ENCODE measurements at regions not wholly inside any gene's neighbourhood (a gene's known extent, or its start where the extent isn't known, plus 50 kb on each side); places are given as distances from the start of the nearest gene placed in this dataset.
"Not testable (repeated sequence)": the region's sequence is repeated elsewhere in the genome, so short reads cannot be mapped to it uniquely, and the experiment has no call there.

GRCh38 chr3:59180006-59180405 lies 130.2 kb upstream of the CFAP20DC start:
- DNase-seq (ENCODE audit: insufficient read length, low spot score) (no peak), FAIRE-seq (no peak)
- no peak for TF ChIP-seq PAX5 (IDR thresholded peaks at IDR 0.05; ENCODE audit: insufficient read depth, low read length, severe bottlenecking)
- no peak for TF ChIP-seq TAF1 (IDR thresholded peaks at IDR 0.05; ENCODE audit: low read depth, low read length)
- no peak for TF ChIP-seq SPI1 (IDR thresholded peaks at IDR 0.05; ENCODE audit: low read depth, low read length)
- TF ChIP-seq POLR2AphosphoS5 (IDR thresholded peaks at IDR 0.05; ENCODE audit: low read depth, low read length): no peak
- no peak for TF ChIP-seq POLR2A (IDR thresholded peaks at IDR 0.05; ENCODE audit: low read depth, low read length)
- no peak for TF ChIP-seq POU2F2 (IDR thresholded peaks at IDR 0.05; ENCODE audit: low read depth, low read length)

GRCh38 chr3:59178698-59179097 lies 128.9 kb upstream of the CFAP20DC start:
- DNase-seq (ENCODE audit: insufficient read length, low spot score) (no peak), FAIRE-seq (no peak)
- TF ChIP-seq POLR2A (IDR thresholded peaks at IDR 0.05; ENCODE audit: low read depth, low read length) (no peak), SPI1 (IDR thresholded peaks at IDR 0.05; ENCODE audit: low read depth, low read length) (no peak)

GRCh38 chr3:59171491-59171890 lies 121.7 kb upstream of the CFAP20DC start:
- FAIRE-seq: no peak

GRCh38 chr3:59170166-59170565 lies 120.3 kb upstream of the CFAP20DC start:
- not testable (repeated sequence) for DNase-seq (ENCODE audit: insufficient read length, low spot score); FAIRE-seq

More at GRCh38 chr3:59171491-59171890, 121.7 kb upstream of the CFAP20DC start:
- TF ChIP-seq TAF1 (IDR thresholded peaks at IDR 0.05; ENCODE audit: low read depth, low read length) (no peak), POU2F2 (IDR thresholded peaks at IDR 0.05; ENCODE audit: low read depth, low read length) (no peak), POLR2AphosphoS5 (IDR thresholded peaks at IDR 0.05; ENCODE audit: low read depth, low read length) (no peak), POLR2A (IDR thresholded peaks at IDR 0.05; ENCODE audit: low read depth, low read length) (no peak), SPI1 (IDR thresholded peaks at IDR 0.05; ENCODE audit: low read depth, low read length) (no peak), PAX5 (IDR thresholded peaks at IDR 0.05; ENCODE audit: insufficient read depth, low read length, severe bottlenecking) (no peak)
- no peak for DNase-seq (ENCODE audit: insufficient read length, low spot score)

- TF ChIP-seq TAF1 (IDR thresholded peaks at IDR 0.05; ENCODE audit: low read depth, low read length) (no peak), SPI1 (IDR thresholded peaks at IDR 0.05; ENCODE audit: low read depth, low read length) (no peak), POU2F2 (IDR thresholded peaks at IDR 0.05; ENCODE audit: low read depth, low read length) (no peak), PAX5 (IDR thresholded peaks at IDR 0.05; ENCODE audit: insufficient read depth, low read length, severe bottlenecking) (no peak)
- no peak for DNase-seq (ENCODE audit: insufficient read length, low spot score)
- no peak for FAIRE-seq
Measured at GRCh38 chr3:59167756-59168155, 117.9 kb upstream of the CFAP20DC start.

GRCh38 chr3:59163953-59164352 lies 114.1 kb upstream of the CFAP20DC start:
- TF ChIP-seq POLR2AphosphoS5 (IDR thresholded peaks at IDR 0.05; ENCODE audit: low read depth, low read length) (no peak), SPI1 (IDR thresholded peaks at IDR 0.05; ENCODE audit: low read depth, low read length) (no peak), POLR2A (IDR thresholded peaks at IDR 0.05; ENCODE audit: low read depth, low read length) (no peak), TAF1 (IDR thresholded peaks at IDR 0.05; ENCODE audit: low read depth, low read length) (no peak), POU2F2 (IDR thresholded peaks at IDR 0.05; ENCODE audit: low read depth, low read length) (no peak), PAX5 (IDR thresholded peaks at IDR 0.05; ENCODE audit: insufficient read depth, low read length, severe bottlenecking) (no peak)
- no peak for FAIRE-seq

GRCh38 chr3:59161048-59161447 lies 111.2 kb upstream of the CFAP20DC start:
- DNase-seq (ENCODE audit: insufficient read length, low spot score): no peak
- TF ChIP-seq TAF1 (IDR thresholded peaks at IDR 0.05; ENCODE audit: low read depth, low read length) (no peak), PAX5 (IDR thresholded peaks at IDR 0.05; ENCODE audit: insufficient read depth, low read length, severe bottlenecking) (no peak), POLR2AphosphoS5 (IDR thresholded peaks at IDR 0.05; ENCODE audit: low read depth, low read length) (no peak), SPI1 (IDR thresholded peaks at IDR 0.05; ENCODE audit: low read depth, low read length) (no peak), POU2F2 (IDR thresholded peaks at IDR 0.05; ENCODE audit: low read depth, low read length) (no peak), POLR2A (IDR thresholded peaks at IDR 0.05; ENCODE audit: low read depth, low read length) (no peak)
- FAIRE-seq: no peak

More at GRCh38 chr3:59163953-59164352, 114.1 kb upstream of the CFAP20DC start:
- DNase-seq (ENCODE audit: insufficient read length, low spot score): no peak

GRCh38 chr3:59160133-59160746 lies 110.4 kb upstream of the CFAP20DC start:
- FAIRE-seq: no peak
- TF ChIP-seq POLR2A (IDR thresholded peaks at IDR 0.05; ENCODE audit: low read depth, low read length) (no peak), TAF1 (IDR thresholded peaks at IDR 0.05; ENCODE audit: low read depth, low read length) (no peak), POLR2AphosphoS5 (IDR thresholded peaks at IDR 0.05; ENCODE audit: low read depth, low read length) (no peak), POU2F2 (IDR thresholded peaks at IDR 0.05; ENCODE audit: low read depth, low read length) (no peak), SPI1 (IDR thresholded peaks at IDR 0.05; ENCODE audit: low read depth, low read length) (no peak), PAX5 (IDR thresholded peaks at IDR 0.05; ENCODE audit: insufficient read depth, low read length, severe bottlenecking) (no peak)
- DNase-seq (ENCODE audit: insufficient read length, low spot score): no peak

GRCh38 chr3:59153648-59154047 lies 103.8 kb upstream of the CFAP20DC start:
- no peak for TF ChIP-seq POLR2A (IDR thresholded peaks at IDR 0.05; ENCODE audit: low read depth, low read length)
- no peak for TF ChIP-seq POU2F2 (IDR thresholded peaks at IDR 0.05; ENCODE audit: low read depth, low read length)
- no peak for TF ChIP-seq TAF1 (IDR thresholded peaks at IDR 0.05; ENCODE audit: low read depth, low read length)
- no peak for TF ChIP-seq POLR2AphosphoS5 (IDR thresholded peaks at IDR 0.05; ENCODE audit: low read depth, low read length)
- no peak for TF ChIP-seq PAX5 (IDR thresholded peaks at IDR 0.05; ENCODE audit: insufficient read depth, low read length, severe bottlenecking)
- TF ChIP-seq SPI1 (IDR thresholded peaks at IDR 0.05; ENCODE audit: low read depth, low read length): no peak
- no peak for DNase-seq (ENCODE audit: insufficient read length, low spot score)
- no peak for FAIRE-seq

- no peak for TF ChIP-seq POU2F2 (IDR thresholded peaks at IDR 0.05; ENCODE audit: low read depth, low read length)
- TF ChIP-seq PAX5 (IDR thresholded peaks at IDR 0.05; ENCODE audit: insufficient read depth, low read length, severe bottlenecking): no peak
- TF ChIP-seq SPI1 (IDR thresholded peaks at IDR 0.05; ENCODE audit: low read depth, low read length): no peak
- TF ChIP-seq POLR2AphosphoS5 (IDR thresholded peaks at IDR 0.05; ENCODE audit: low read depth, low read length): no peak
- TF ChIP-seq POLR2A (IDR thresholded peaks at IDR 0.05; ENCODE audit: low read depth, low read length): no peak
- no peak for TF ChIP-seq TAF1 (IDR thresholded peaks at IDR 0.05; ENCODE audit: low read depth, low read length)
- no peak for FAIRE-seq
- no peak for DNase-seq (ENCODE audit: insufficient read length, low spot score)
Measured at GRCh38 chr3:59152943-59153342, 103.1 kb upstream of the CFAP20DC start.

All from GM12891 (cell line).